GM18520 (cell line): ENCODE measurements at regions not wholly inside any gene's neighbourhood (a gene's known extent, or its start where the extent isn't known, plus 50 kb on each side); places are given as distances from the start of the nearest gene placed in this dataset.
A peak's percentile ranks its signal among the peaks of the same experiment; 100 is the strongest.
"Not testable (repeated sequence)": the region's sequence is repeated elsewhere in the genome, so short reads cannot be mapped to it uniquely, and the experiment has no call there.

ENCODE experiments used
- ATAC-seq: cut with Tn5 transposase; IDR thresholded peaks from one replicate; pipeline ENCODE4 v1.9.1; 2021; ENCODE audit not compliant: unreplicated experiment

DNA sequence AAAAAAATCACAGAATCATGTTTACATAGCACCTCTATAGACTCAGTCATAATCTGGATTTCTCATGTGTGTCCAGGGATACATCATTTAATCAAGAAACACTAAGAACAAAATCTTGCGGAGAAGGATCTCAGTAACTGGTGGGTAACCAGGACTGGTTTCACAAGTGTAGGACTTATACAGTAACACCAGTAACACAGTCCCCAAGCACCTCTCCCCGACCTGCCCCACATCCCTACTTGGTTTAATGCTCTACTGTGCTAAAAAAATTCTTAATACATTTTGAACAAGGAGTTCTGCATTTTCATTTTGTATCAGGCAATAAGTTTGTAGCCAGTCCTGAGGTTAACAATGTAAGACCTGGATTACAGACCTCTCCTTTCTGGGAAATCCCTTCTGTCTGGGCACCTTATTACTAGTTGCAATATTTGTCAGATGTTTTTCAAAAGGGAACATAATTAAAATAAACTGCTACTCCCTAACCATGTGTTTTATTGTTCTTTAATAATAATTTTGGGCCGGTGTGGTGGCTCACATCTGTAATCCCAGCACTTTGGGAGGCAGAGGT, 57.6 kb upstream of the BBX start:
- ATAC-seq: peak; percentile 53

DNA sequence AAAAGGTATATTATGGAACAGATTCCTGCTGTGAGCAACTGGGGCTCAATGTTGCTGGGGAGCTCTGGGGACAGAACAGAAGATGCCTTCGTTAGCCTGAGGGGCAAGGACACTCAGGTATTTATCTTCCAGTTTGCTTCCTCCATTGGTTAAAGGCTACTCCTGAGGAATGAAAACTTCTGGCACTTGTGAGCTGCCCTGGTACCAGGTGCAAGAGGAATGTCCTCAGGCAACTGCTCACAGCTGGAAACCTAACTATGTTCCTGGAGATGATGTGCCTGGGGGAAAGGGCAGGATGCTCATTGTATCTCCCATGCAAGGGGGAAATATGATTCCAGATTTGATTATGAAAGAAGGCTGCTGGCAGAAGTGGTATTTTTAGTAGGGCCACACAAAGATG, 54.0 kb upstream of the BBX start:
- no peak for ATAC-seq

DNA sequence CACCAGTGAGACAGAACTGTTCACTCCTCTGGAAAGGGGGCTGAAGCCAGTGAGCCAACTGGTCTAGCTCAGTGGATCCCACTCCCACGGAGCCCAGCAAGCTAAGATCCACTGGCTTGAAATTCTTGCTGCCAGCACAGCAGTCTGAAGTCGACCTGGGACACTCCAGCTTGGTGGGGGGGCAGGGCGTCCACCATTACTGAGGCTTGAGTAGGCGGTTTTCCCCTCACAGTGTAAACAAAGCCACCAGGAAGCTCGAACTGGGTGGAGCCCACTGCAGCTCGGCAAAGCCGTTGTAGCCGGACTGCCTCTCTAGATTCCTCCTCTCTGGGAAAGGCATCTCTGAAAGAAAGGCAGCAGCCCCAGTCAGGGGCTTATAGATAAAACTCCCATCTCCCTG, 52.3 kb upstream of the BBX start:
- not testable (repeated sequence) for ATAC-seq
